ENCODE measurements at regions not wholly inside any gene's neighbourhood (a gene's known extent, or its start where the extent isn't known, plus 50 kb on each side); places are given as distances from the start of the nearest gene placed in this dataset.

- no peak for FAIRE-seq
These were observed 53.5 kb upstream of the LRRN1 start for GRCh38 chr3:3745693-3746092.

- no peak for FAIRE-seq
These were observed 54.4 kb upstream of the LRRN1 start for GRCh38 chr3:3744826-3745225.

- no peak for FAIRE-seq
These were observed 55.5 kb upstream of the LRRN1 start for GRCh38 chr3:3743754-3744153.

GRCh38 chr3:3740061-3740460 is 59.2 kb upstream of the LRRN1 start:
- no peak for FAIRE-seq

- no peak for FAIRE-seq
These were observed 59.7 kb upstream of the LRRN1 start for GRCh38 chr3:3739330-3740060.

GRCh38 chr3:3737531-3737930 is 61.7 kb upstream of the LRRN1 start:
- FAIRE-seq: no peak

- no peak for FAIRE-seq
These were observed 63.3 kb upstream of the LRRN1 start for GRCh38 chr3:3735919-3736318.

- FAIRE-seq: no peak
These were observed 64.3 kb upstream of the LRRN1 start for GRCh38 chr3:3734881-3735280.

- FAIRE-seq: no peak
These were observed 70.0 kb upstream of the LRRN1 start for GRCh38 chr3:3729261-3729660.

- no peak for FAIRE-seq
These were observed 72.7 kb upstream of the LRRN1 start for GRCh38 chr3:3726549-3726948.

- no peak for FAIRE-seq
These were observed 84.7 kb upstream of the LRRN1 start for GRCh38 chr3:3714572-3714971.

- FAIRE-seq: no peak
These were observed 86.3 kb upstream of the LRRN1 start for GRCh38 chr3:3712971-3713370.

- no peak for FAIRE-seq
These were observed 90.5 kb upstream of the LRRN1 start for GRCh38 chr3:3708769-3709115.

GRCh38 chr3:3707858-3708768 is 91.1 kb upstream of the LRRN1 start:
- FAIRE-seq: no peak

- no peak for FAIRE-seq
These were observed 94.0 kb upstream of the LRRN1 start for GRCh38 chr3:3705090-3705775.

GRCh38 chr3:3701949-3702348 is 97.3 kb upstream of the LRRN1 start:
- no peak for FAIRE-seq

- no peak for FAIRE-seq
These were observed 99.2 kb upstream of the LRRN1 start for GRCh38 chr3:3699816-3700633.

GRCh38 chr3:3699407-3699806 is 99.8 kb upstream of the LRRN1 start:
- FAIRE-seq: no peak

GRCh38 chr3:3696345-3696744 is 102.9 kb upstream of the LRRN1 start:
- no peak for FAIRE-seq

- no peak for FAIRE-seq
These were observed 105.6 kb upstream of the LRRN1 start for GRCh38 chr3:3693593-3693992.

GRCh38 chr3:3689601-3690375 is 109.4 kb upstream of the LRRN1 start:
- no peak for FAIRE-seq
